ENCODE measurements at regions not wholly inside any gene's neighbourhood (a gene's known extent, or its start where the extent isn't known, plus 50 kb on each side); places are given as distances from the start of the nearest gene placed in this dataset.
"Not testable (repeated sequence)": the region's sequence is repeated elsewhere in the genome, so short reads cannot be mapped to it uniquely, and the experiment has no call there.

- TF ChIP-seq CTCF (IDR thresholded peaks at IDR 0.05; ENCODE audit: control extremely low read depth in 1 of 3, insufficient read depth in 1 of 3, low read depth in 1 of 3, low read length in 3 of 3); EZH2 (IDR thresholded peaks at IDR 0.05; ENCODE audit: low read depth, low read length, severe bottlenecking); POLR2A (IDR thresholded peaks at IDR 0.05; ENCODE audit: control extremely low read depth in 1 of 2, low read depth in 2 of 2, low read length in 2 of 2): not testable (repeated sequence)
Measured at GRCh38 chr5:99534241-99534640, 605.4 kb upstream of the CHD1 start.

All from H1 (cell line).